HG03097 (cell line): ENCODE measurements at regions not wholly inside any gene's neighbourhood (a gene's known extent, or its start where the extent isn't known, plus 50 kb on each side); places are given as distances from the start of the nearest gene placed in this dataset.
"Not testable (repeated sequence)": the region's sequence is repeated elsewhere in the genome, so short reads cannot be mapped to it uniquely, and the experiment has no call there.

Experiments
- ATAC-seq: cut with Tn5 transposase; IDR thresholded peaks from one replicate; pipeline ENCODE4 v1.9.1; 2021; ENCODE audit not compliant: unreplicated experiment, low FRiP score

- no peak for ATAC-seq
These were observed 1373.1 kb downstream of the STIM2 start for GRCh38 chr4:28233724-28234123.

GRCh38 chr4:28238876-28239275 lies 1378.2 kb downstream of the STIM2 start:
- ATAC-seq, result no peak

GRCh38 chr4:28241021-28241420 lies 1380.4 kb downstream of the STIM2 start:
- no peak for ATAC-seq

- no peak for ATAC-seq
These were observed 1387.2 kb downstream of the STIM2 start for GRCh38 chr4:28247805-28248204.

GRCh38 chr4:28248269-28248668 lies 1387.6 kb downstream of the STIM2 start:
- no peak for ATAC-seq

- no peak for ATAC-seq
These were observed 1390.0 kb downstream of the STIM2 start for GRCh38 chr4:28250646-28251045.

GRCh38 chr4:28251831-28252230 lies 1391.2 kb downstream of the STIM2 start:
- no peak for ATAC-seq

- ATAC-seq, result no peak
These were observed 1393.4 kb downstream of the STIM2 start for GRCh38 chr4:28254003-28254402.

GRCh38 chr4:28256295-28256694 lies 1395.7 kb downstream of the STIM2 start:
- ATAC-seq, result no peak

- no peak for ATAC-seq
These were observed 1399.3 kb downstream of the STIM2 start for GRCh38 chr4:28259951-28260350.

GRCh38 chr4:28267166-28267565 lies 1406.5 kb downstream of the STIM2 start:
- ATAC-seq, result no peak

GRCh38 chr4:28269426-28269825 lies 1408.8 kb downstream of the STIM2 start:
- no peak for ATAC-seq

- no peak for ATAC-seq
These were observed 1417.3 kb downstream of the STIM2 start for GRCh38 chr4:28277931-28278330.

GRCh38 chr4:28278676-28279075 lies 1418.0 kb downstream of the STIM2 start:
- ATAC-seq, result no peak

GRCh38 chr4:28279249-28279648 lies 1418.6 kb downstream of the STIM2 start:
- no peak for ATAC-seq

GRCh38 chr4:28286266-28286665 lies 1425.6 kb downstream of the STIM2 start:
- ATAC-seq, result not testable (repeated sequence)

GRCh38 chr4:28287831-28288233 lies 1427.2 kb downstream of the STIM2 start:
- no peak for ATAC-seq

- no peak for ATAC-seq
These were observed 1435.6 kb downstream of the STIM2 start for GRCh38 chr4:28296239-28296638.

GRCh38 chr4:28310926-28311325 lies 1450.3 kb downstream of the STIM2 start:
- ATAC-seq, result no peak

GRCh38 chr4:28312497-28312896 lies 1451.9 kb downstream of the STIM2 start:
- not testable (repeated sequence) for ATAC-seq

- no peak for ATAC-seq
These were observed 1453.4 kb downstream of the STIM2 start for GRCh38 chr4:28313729-28314713.

GRCh38 chr4:28317221-28317620 lies 1456.6 kb downstream of the STIM2 start:
- no peak for ATAC-seq
